Left colon (tissue), 2 donors: ENCODE measurements at regions not wholly inside any gene's neighbourhood (a gene's known extent, or its start where the extent isn't known, plus 50 kb on each side); places are given as distances from the start of the nearest gene placed in this dataset.

Experiments
- ATAC-seq: fragments of 200-7000 bp; cut with Tn5 transposase; one replicate; pipeline ENCODE4 v1.9.1; 2020; ENCODE audit warnings: mild to moderate bottlenecking, moderate library complexity
- DNase-seq, 2 donors: peaks; one replicate each; pipeline ENCODE4 v3.0.0-alpha.2; 2020
- intact Hi-C, 2 donors: fragments of 100-400 bp; cut with DNase I in 1 of 2; cut with micrococcal nuclease in 1 of 2; formaldehyde crosslinking; loops; one replicate each; pipeline versions ENCODE4 v1.11.2 to v1.14.0; 2022; cut with DNase I, micrococcal nuclease
- donor health status: DM: no; HTN: no; CAD: no.
- donor health status: DM: yes; HTN: yes; CAD: no.

DNA sequence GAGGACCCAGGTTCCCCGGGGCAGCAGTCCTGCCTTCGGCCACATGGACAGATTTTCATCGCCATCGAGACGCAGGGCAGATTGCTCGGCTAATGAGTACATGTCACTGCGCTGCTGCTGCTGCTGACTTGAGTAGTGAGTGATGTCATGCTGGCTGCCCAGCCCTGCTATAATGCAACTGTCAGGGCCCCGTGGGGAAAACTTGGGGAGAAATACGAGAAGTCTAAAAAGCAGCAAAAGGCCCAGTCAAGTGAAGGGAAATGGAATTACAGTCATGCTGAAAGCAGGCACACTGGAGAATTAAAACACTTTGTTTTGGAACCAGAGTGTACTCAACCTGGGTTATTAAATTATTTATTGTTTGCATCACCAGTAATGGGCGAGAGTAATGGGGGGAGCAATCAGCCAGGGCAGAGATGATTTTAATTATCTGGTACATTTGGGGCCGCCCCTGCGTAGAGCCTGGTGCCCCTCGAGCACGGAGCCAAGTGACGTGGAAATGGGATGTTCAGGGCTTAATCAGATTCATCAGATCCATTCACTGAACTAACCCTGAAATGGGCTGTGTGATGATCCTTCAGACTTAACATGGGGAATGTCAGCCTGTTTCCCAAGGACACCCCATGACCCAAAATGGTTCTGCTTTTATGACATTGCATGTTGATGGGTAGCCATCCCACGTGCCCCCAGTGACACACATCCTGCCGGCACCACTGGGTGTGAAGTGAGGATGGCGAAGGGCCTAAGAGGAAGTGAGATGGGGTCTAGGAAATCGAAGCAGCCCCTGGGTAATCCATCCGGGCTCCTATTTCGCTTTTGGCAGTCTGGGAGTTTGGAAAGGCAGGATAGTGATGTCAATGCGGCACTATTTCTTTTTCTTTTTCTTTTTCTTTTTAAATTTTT is 241.6 kb upstream of the CADM1 start:
- intact Hi-C loops = no loop called here
- ATAC-seq (no peak), DNase-seq (no peak)

DNA sequence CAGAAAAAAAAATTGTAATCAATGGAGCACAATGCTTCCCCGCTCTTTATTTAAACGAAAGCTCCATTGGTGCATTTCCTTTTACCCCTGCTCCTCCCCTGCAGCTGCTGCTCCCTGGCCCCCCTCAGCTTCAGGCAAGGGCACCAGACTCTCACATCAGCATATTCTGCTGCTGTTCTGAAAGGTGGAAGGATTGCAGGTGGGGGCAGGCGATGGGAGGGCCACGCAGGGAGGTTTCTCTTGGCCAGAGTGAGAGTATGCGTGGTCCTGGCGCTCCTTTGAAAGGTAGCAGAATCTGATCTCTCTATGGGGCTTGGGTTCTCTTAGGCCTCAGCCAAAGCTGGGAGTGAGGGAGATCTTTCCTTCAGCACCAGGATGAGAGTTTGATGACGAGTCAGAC is 240.9 kb upstream of the CADM1 start:
- ATAC-seq = no peak
- intact Hi-C loops = no loop called here
- no peak for DNase-seq

DNA sequence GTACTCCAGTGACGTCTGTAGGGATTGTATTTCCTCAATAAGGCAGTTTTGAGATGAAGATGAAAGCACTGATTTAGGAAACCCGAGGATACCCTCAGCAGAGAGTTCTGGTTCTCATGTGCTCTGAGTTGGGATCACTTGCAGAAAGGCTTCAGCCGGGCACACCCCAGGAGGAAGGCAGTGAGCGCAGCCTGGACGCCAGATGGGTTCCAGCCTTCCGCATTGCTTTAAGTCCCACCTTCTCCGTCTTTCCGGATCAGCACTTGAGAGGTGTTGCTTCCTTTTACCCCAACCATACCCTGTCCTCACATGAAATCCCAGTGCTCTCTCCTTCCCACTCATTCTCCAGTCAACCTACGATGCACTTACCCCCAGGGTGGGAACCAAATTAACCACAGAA is 239.5 kb upstream of the CADM1 start:
- DNase-seq (no peak), ATAC-seq (no peak)
- intact Hi-C loops = no loop called here

DNA sequence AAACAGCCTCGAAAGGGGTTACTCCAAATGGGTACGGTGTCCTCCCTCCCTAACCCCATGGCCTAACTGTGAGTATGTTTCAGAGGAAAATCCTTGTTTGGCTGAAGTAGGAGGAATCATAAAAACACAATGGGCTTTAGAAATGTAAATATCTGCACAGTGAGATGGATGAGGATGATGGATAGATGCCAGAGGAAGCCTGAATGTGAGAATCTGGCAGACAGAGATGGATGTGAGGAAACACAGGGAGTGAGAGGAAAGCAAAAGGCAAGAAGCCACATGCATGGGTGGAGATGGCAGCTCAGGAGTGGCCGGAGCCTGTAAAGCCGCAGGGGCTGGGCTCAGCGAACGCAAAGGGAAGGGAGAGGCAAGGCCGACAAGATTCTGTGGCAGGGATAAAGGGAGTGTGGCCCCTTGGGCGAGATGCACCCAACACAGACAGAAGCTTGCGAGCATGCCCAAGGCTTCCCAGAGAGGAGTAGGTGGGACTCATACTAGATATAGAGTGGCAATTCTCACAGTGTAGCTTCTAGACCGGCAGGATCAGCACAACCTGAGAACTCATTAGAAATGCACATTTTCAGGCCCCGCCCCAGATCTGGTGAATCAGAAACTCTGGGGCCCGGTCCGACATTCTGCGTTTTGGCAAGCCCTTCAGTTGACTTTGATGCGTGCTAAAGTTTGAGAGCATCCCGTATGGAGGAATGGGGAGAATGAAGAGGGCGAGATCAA is 237.3 kb upstream of the CADM1 start:
- intact Hi-C loops = no loop called here
- no peak for ATAC-seq

DNA sequence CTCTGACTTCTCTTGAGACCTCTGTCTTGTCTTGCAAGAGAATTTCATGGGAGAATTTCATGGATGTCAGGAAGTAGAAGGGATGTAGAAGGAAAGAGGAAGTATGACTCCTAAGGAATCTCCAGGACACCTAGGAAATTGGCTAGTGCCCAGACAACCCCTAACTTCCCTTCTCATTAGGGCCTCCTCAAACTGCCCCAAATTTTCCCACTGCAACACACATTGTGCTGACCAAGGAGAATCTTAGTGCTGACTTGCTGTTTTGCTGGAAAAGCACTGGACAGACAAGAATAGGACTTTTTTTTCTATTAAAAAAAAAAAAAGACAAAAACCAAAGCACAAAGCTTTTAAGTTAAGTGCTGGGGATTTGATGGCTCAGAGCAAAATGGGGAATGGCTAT is 236.1 kb upstream of the CADM1 start:
- DNase-seq (no peak), ATAC-seq (no peak)
- intact Hi-C loops = no loop called here

More for the DNA sequence above, 237.3 kb upstream of the CADM1 start:
- no peak for DNase-seq

DNA sequence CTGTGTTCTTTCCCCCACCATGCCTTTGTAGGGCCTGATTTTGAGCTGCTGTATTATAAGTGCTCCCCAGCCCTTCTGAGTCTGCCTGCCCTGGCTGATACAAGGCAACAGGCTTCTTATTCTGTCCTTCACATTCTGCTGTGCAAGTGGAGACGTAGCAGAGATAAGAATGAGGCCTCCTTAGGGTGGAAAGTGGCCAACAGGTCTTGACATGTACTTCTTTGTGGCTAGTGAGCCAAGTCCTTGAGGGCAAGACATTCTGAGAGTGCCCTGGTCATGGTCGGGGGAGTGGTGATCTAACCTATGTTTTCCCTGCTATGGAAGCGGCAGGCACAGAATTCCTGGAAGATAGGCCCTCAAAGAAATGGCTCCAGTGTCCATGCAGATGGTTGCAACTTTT is 235.7 kb upstream of the CADM1 start:
- intact Hi-C loops = no loop called here
- ATAC-seq (no peak), DNase-seq (no peak)

DNA sequence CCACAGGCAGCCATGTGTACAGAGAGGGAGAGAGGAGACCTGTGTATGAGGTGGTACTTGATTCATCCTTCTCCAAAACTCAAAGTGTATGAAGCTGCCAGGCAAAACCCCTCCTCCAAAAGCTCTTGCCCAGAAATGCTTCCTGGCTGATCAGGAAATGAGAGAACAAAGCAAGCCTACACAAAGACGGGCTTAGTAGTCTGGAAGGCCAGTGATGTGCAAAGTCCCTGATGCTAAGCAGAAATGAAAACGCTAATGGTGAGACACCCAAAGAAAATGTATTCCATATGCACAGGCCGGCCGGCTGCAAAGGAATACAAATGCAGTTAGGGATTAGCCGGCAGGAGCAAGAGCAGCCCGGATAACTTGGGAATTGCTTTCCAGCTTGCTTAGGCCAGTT is 234.9 kb upstream of the CADM1 start:
- no peak for DNase-seq
- no peak for ATAC-seq
- intact Hi-C loops = no loop called here

DNA sequence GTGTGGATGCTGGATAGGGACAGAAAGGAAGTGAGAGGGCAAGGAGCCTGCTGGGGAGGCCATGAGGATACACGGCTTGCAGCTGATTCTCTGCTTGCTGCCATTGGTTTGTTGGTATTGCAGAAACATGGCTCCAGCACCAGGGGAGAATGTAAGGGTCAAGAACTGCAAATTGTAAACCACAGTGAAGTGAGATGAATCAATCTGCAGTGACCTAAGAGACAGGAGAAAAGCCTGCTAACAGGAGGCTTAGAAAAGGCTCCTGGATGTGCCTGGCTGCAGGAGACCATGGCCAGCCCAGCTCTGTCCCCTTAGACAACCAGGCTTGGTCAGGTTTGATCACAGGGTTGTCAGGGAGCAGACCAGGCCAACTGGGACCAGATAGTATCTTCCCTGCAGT is 233.7 kb upstream of the CADM1 start:
- intact Hi-C loops = no loop called here
- ATAC-seq (no peak), DNase-seq (no peak)

DNA sequence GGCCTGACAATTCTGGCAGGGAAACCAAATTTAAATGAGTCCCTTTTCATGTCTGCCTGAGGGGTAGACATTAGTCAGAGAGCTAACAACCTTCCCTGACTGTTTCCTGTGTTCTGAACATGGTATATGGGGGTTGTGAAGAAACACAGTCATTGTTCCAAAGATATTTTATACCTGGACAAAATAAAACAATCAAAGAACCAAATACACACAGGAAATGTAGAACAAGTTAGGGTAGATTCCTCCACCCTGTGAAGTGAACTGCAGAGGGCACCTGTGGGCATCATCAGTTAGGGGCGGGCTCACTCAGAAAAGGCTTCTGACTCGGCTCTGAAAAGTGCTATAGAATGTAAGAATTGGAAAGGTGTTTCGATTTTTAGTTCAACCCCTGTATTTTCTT is 231.9 kb upstream of the CADM1 start:
- ATAC-seq (no peak), DNase-seq (no peak)
- intact Hi-C loops = no loop called here

DNA sequence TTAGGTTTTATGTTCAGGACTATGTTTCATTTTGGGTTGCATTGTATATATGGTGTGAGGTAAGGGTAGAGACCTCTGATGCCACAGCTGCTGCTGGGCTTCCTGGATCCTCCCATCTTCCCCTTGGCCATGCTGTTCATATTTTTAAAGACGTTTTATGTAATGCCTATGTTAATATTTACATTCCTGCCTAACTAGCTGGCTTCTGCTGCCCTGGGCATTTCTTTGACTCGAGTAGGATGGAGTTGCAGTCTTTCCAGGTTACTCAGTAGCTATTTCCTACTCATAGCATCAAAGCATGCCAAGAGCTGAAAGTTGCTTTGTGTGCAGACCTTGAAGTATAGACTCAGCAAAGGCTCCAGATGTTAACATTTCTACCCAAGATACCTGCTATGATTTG is 220.5 kb upstream of the CADM1 start:
- DNase-seq (no peak), ATAC-seq (no peak)

DNA sequence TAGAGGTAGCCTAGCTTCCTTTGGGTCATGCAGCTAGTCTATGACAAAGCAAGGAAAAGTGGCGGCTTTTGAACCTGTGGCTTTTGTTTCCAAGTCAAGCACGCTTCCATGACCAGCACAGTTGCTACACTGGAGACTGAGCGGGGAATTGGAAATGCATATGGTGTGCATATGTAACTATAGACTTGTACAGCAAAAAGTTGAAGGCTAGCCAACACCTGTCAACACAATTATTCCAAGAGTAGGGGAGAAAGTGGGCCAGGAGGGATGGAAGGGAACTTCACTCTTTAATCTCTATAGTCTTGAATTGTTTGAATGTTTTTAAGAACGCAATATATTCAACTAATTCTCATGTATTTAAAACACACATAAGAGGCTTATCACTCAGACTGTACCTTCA is 218.5 kb upstream of the CADM1 start:
- ATAC-seq (no peak), DNase-seq (no peak)
- intact Hi-C loops = no loop called here

More for the DNA sequence above, 220.5 kb upstream of the CADM1 start:
- intact Hi-C loops = no loop called here

DNA sequence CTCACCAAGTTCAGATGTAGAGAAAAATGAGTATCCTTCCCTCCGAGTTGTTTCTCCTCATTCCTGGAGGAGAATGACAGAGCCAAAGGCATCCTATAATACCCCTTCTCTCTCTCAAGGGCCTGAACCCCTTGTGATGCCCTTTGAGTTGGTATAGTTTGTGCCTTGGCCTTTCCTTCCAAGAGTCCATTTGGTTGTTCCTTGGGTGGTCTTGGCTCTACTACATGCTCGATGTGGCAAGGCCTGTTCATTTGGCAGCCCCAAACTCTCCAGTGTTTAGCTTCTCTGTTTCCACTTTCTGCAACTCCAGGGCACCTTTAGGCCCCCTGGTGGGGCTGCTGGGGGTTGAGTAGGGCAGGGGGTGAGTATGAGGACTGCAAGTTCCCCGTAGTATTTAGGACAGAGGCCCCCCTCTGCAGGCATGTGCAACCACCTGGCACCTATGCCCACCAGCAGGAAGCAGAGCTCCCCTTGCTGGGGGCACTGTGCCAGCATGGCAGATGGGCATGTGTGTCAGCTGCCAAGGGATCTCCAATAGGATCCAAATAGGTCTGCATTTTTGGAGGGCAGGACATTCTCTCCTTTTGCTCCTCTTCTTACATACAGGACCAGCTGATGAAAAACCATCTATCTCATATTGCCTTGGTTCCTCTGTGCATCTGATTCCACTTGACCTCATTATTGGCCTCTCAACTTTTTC is 217.2 kb upstream of the CADM1 start:
- ATAC-seq (no peak), DNase-seq (no peak)
- intact Hi-C loops = no loop called here

DNA sequence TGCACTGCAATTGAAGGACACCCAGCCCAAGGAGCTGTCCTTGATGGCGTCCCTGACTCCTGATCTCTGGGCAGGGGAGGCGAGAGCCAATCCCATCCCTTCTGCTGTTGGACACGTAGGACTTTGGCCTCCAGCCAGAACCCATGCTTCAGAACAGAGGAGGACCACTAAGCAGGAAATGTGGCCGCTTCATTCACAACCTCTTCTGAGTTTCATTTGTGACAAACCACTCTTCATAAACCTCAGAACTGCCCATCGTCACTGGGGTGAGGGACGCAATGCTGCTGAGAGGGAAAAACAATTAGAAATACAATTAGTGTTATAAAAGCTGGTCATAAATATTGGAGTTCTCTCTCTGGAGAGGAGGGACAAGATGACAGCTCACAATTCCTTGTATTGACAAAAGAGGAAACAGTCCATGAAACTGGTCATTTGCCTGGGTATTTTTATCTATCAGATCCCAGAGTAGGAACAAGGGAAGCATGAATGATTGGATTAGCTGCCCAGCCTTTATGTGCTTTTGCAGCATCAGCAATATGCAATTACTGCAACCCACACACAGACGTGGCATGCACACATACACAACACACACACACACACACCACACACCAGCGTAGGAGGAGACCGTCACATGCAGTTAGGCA is 216.5 kb upstream of the CADM1 start:
- intact Hi-C loops = no loop called here
- DNase-seq = no peak
- ATAC-seq = no peak

DNA sequence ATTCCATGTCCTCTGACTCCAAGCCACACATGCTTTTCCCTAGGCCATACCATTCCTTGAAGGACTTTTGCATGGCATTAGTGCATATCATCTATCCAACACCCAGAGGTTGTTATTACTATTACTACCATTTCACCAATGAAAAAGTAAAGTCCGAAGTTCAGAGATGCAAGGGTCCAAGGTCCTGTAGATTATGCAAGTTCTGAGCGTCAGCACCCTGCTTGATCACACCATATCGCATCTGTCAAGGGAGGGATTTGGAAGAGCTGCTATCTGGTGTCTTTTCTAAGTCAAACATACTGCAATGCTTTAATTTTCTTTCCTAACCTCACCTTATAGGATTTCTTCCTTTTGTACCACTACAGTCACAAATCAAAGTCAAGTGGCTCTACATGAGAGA is 214.7 kb upstream of the CADM1 start:
- intact Hi-C loops = no loop called here

DNA sequence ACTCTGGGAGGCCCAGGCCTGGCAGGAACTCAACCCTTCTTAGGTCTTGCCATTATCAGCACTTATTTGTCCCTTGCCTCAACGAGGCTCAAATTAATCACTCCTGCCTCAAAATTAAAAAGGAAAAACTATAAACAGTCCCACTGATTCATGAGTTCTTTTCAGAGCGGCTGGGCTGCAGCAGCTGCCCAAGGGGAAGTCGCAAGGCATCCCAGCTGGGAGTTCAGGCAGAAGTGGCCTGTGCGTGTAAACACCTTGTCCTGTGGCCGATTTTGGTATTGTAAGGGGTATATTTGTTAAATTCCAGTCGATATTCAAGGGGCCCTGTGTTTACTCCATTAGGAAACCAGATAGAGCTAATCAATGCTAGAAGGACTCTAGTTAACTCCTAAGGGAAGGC is 213.9 kb upstream of the CADM1 start:
- intact Hi-C loops = no loop called here
- ATAC-seq (no peak), DNase-seq (no peak)

More for the DNA sequence above, 214.7 kb upstream of the CADM1 start:
- DNase-seq = no peak
- ATAC-seq = no peak

DNA sequence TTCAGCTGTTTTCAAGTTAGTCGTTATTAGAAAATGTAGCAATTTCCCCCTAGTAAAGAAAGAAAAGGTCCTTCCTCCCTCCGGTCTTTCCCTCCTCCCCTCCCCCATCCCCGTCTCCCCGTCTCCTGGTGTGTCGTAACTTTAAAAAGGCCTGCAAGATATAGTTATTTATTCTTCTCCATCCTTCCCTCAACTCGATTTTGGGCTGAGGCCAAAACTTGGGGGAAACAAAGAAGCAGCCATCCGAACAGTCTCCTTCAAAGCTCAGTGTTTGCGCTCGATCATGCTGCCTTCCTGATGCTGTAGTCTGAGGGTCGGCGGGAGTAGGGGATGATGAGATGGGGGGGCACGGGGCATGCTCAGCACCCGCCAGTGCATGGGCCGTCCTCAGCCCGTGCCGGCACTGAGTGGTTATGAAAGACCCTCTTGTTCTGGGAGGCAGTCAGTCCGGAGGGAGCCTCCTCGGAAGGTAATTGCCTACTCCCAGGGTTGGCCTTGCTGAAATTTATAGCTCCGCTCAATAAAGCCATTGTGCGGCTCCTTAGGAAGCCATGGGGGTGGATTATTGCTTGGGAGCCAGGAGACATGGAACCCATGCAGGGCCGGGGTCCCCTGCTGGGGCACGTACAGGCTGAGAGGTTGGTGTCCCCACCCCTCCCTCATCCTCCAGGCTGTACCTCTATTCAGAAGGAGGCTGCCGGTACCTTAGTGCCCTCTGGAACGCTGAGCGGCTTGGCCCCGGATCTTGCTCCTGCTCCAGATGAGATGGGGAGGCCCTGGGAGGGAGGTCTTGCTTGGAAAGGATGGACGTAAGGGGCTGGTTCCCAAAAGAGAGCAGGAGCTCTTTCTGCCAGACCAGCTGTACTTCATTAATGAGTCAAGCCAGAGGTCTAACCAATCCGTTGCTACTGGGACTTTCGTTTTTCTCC is 212.7 kb upstream of the CADM1 start:
- intact Hi-C loops = no loop called here
- DNase-seq = no peak
- ATAC-seq = no peak

DNA sequence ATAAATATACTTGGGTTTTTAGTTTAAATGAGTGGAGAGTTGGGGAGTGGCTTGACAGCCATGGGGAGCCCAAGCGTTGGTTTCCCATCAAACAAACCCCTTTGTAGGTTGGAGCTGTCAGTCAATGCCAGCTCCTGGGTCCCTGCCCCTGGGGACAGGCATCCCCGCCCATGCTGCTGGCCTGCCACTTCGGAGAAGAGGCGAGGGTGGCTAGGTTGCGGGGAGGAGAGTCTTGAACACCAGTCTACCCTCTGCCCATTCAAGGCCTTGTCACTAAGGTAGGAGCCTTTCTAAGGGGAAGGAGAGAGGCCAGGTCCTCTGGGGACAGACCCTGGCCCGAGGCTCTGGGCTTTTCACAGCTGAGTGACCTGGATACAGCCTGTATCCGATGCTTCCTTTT is 211.9 kb upstream of the CADM1 start:
- intact Hi-C loops = no loop called here
- ATAC-seq (no peak), DNase-seq (no peak)

DNA sequence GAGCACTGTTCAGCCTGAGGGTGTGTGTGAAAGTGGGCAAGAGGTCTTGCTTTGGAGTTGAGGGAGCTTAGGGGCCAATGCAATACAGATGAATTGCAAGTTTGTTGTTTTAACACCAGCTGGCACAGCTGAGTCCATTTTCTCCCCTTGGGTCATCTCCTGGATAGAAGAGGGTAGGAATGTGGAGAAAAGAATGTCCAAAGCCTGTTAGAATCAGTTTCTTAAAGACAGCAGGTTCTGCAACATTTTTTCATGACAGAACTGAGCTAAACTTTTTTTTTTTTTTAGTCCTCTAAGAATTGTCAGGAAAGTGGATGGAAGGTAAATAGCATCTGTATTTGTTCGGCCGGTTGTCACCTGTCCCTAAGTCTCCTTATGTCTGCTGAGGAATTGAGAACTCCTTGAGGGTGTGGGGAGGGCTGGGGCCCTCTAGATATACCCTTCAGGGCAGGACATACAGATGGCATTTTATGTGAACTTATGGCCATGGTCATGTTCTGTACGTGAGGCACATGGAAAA is 211.1 kb upstream of the CADM1 start:
- intact Hi-C loops = no loop called here
- DNase-seq (no peak), ATAC-seq (no peak)
